Urothelium cell line (cell line): ENCODE measurements at regions not wholly inside any gene's neighbourhood (a gene's known extent, or its start where the extent isn't known, plus 50 kb on each side); places are given as distances from the start of the nearest gene placed in this dataset.

Source experiments
- DNase-seq: peaks from one replicate; pipeline ENCODE4 v3.0.0; 2011; ENCODE audit warnings: low spot score, mixed read lengths
- FAIRE-seq: peaks from 2 replicates; lab custom pipeline; 2011; peaks lifted over from hg19 to GRCh38; lab: Jason Lieb, UNC

DNA sequence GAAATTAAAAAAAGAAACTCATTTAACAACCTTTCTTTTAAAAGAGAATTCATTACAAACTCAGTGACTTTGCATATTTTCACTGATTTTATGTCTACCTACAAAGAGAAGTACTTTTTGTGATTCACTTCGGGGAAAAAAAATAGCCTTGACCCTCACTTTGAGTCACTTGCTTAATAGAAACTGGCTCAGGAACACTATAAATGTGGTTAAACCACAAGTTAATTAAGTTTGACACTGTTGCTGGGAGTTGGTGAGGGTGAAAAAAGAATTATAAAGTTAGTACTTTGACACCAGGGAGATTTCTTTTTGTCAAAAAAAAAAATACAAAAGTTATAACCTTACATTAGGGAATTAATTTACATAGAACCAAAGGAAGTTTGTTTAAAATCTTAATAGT lies 810.9 kb downstream of the NR2F2 start:
- DNase-seq (no peak), FAIRE-seq (no peak)

DNA sequence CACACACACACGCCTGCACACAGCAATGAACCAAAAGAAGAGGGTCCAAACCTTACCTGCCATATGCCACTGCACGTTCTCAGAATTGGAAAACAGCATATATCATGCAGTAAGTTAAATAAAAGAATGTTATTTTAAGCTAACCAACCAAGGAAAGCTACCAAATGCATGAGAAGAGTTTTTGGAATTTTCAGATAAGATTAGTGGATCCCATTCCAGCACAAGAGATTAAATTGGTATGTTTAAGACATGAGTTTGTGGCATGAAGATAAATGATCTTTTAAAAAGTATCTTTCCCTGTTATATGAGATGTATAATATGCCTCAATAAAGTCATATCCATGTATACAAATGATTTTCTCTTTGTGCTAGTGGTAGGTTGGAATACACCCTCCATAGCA lies 811.4 kb downstream of the NR2F2 start:
- FAIRE-seq (no peak), DNase-seq (no peak)

DNA sequence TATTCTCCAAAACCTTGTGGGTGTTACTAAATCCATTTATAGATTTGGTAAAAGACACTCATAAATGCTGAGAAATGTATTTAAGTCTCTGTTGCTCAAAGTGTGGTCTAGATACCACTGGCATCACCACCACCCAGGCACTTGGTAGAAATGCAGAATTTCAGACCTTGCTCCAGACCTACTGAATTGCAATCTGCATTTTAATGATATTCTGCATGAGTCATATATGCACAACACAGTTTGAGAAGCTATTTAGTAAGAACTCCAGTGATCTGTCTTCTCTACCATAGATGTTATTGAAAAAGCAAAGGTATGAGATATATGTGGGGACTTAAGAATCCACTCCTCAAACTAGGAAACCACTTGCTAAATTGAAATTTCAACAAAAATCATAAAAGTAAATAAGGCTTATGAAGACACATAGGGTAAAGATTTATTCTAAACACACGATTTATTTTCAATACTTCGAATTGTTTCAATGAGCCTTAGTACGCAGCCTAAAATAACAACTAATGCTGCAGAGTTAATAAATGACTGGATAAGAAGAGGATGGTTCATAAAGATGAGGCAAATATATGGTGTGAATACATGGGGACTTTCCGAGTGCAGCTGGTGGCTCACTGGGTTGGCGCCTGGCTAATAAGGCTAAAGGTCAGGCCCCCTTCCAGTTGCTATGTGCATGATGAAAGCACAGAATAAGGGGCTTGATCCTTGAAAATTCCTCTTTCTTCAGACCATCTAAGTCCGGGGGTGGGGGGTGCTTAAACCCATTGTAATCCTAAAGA lies 813.3 kb downstream of the NR2F2 start:
- DNase-seq (no peak), FAIRE-seq (no peak)

DNA sequence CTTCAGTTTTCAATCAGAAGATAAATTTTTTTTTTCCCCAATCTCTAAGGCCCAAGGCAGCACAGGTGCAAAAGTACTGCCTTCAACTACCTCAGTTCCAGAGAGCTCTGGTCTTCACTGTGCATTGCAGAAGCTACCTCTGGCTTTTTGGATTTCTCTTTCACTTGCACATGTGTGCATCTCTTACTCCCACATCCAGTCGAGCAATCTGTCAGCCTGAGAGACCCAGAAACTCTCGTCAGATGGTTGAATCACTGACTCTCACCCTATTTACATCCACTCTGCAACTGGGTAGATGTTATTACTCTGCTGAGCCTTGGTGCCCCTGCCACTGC lies 813.8 kb downstream of the NR2F2 start:
- FAIRE-seq = no peak
- no peak for DNase-seq

DNA sequence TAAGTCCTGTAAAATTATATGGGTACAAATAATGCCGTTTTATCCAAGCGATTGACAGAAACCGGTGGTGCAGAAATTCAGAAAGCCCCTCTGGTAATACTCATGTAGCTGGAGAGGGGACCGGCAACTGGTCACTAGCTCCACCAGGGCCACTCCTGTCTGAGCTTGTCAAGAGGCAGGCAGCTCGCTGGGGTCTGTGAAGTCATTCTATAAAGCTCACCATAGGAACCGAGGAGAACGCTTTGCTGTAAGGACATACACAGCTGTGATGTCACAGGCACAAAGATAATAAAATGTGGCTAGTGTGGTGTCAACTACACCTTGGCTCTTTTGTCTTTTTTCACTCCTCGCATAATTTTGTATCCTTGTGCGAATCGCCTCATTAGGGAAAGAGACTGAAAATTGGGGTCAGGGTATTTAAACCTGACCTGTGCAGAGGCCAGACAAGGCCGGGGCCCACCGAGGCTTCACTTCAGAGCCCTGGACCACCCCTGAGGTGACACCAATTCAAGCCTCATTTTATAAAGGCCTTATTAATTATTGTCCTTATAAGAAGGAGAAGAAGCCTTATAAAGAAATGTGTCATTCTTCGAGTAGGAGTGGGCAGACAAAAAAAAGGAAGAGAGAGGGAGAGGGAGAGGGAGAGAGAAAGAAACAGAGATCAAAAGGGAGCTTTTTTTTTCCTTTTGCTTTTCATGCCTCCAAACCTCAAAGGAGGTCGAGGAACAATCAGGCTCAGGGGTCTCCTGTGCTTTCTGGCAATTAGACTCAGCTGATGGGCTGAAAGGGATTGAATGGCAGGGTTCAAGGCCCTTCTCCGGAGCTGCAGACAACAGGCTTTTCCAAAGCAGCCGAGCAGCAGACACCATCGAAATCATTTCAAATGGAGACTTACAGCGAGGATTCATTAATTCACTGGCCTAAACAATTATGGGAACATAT lies 813.3 kb upstream of the ARRDC4 start:
- no peak for FAIRE-seq

DNA sequence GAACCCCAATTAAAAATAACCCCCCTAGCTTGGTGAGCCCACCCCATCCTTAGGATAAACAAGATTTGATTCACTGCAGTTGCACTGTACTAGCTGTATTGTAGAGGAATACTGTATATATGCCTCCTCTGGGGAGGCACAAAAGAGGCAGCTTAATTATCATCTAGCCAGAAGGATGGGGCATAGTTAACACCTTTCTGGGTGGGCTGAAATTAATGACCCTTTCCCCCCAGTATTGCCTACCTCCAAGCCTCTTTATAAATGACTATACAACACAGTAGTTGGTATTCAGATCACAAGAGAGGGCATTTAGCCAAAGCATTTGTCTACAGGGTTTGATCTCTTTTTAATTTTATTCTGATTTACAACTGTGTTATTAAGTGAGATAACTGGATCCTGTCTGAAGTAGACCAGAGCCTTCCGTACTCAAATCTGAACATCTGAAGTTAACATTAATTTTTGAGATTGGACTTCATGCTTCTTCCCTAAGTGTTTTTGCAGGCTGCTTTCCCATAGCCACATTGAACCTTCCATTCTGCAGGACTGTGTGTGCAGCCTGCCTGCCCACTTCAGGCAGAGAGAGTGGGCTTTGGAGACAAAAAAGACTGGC lies 807.0 kb upstream of the ARRDC4 start:
- FAIRE-seq (no peak), DNase-seq (no peak)

More for the DNA sequence above, 813.3 kb upstream of the ARRDC4 start:
- no peak for DNase-seq

DNA sequence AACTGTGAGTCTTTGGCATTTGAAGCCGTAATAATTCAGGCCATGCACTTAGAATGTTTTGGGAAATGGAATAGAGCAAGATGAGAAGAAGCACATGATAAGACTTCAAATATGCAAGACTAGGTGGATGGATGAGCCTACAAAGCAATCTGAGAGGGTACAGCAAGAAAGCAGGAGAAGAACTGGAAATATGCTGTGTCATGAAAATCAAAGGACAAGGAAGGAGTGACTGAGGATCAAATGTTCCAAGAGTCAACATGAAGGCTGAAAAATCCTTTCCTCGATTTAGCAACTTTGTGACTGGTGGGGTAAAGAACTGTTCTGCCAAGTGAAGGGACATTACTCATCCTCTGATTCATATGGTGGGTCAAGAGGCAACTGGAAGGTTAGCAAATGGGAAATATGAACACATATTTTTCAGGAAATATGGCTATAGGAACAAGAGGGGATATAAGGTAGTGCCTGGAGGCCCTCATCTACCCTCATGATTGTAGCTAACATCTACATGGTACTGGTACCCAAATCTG lies 803.7 kb upstream of the ARRDC4 start:
- DNase-seq = no peak

DNA sequence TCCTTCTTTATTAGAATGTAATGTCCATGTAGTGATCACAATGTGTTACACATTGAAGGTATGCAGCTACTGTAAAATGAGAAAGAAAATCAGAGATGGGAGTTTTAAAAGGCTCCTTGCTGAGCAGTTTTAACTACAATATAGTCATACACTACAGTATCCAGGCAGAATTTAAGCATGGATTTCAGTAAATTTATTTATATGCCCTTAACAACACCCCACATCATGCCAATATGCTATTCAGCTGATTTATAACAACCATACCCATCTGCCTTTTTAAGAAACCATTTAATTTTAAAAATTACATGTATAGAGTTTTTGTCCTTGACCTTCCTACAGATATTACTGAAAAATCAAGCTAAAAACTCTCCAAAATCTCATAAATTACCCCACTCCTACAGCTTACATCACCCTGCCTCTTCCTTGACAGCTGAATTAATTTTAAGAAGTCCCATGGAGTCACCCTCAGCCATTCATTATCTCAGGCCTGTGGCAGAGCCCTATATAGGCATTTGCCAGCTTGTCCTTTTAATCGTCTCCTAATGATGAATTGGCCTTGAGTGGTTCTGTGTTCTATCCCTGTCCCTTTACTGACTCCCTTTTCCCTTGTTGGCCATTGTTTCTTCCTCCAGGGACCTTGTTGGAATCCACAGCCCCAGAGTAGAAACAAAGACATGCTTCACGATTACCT lies 797.6 kb upstream of the ARRDC4 start:
- DNase-seq (no peak), FAIRE-seq (no peak)

More for the DNA sequence above, 803.7 kb upstream of the ARRDC4 start:
- FAIRE-seq = no peak

DNA sequence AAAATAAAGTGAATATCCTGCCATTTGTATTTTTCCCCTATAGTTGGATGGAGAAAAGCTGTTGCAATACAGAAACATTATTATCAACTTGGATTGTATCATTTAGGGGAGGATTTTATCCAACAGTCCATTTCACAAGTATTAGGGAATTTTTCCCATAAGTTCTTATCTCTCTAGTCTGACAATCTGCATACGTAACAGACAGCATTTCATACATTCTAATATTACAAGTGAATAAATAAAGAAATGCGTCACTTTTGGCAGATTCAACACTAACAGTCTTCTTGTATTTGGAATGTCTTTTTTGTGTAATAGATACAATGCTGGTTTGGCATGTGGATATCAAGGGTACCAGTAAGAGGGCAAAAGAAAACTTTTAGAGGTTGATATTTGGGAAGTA lies 795.3 kb upstream of the ARRDC4 start:
- DNase-seq (no peak), FAIRE-seq (no peak)

DNA sequence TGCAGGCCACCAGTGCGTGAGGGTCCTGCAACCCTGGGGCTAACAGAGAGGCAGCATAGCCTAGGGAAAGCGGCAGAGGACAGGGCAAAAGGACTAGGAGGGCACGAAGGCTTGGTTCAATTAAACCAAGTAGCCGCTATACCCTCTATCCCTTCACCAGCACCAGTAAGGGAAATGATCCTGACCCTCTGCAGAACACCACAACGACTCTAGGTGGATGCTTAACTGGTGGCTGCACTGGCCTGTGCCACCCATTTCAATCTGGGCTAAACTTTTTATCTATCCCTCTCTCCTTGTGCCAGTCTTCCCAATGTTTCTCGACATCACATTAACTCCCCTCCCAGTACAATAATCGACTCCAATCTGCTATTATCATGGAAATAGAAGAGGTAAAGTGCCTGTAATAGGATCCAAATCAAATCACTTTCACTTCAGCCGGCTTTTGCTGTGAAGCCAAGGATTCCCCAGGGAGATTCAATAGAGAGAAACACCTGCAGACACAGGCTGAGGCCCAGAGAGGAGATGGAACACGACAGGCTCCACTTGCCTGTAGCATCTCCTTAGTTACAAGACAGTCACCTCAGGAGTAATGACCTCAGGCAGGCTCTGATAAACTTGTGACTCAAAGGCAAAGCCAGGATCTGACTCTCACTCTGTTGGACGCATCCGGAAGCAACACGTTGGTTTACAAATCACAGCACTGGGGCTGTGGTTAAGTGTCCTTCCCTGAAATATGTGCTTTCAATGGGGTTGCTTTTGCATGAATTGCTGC lies 791.6 kb upstream of the ARRDC4 start:
- peak; percentile 9 for DNase-seq
- no peak for FAIRE-seq

DNA sequence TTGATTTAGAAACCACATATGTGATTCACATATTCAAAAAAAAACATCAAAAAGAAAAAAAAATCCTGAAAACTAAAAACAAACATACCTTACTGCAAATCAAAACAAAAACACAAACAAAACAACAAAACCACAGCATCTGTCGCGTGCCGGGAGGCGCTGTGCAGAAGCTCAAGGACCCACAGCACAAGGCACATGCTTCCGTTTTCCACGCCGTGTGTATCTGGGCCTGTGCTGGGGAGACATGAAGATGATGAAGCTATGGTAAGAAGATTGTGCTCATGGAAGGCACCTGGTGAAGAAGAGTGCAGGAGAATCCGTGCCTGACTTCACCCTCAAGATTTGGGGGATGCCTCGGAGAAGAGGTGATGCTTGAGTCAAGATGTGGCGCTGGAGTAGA lies 788.9 kb upstream of the ARRDC4 start:
- DNase-seq = no peak
- FAIRE-seq = no peak

DNA sequence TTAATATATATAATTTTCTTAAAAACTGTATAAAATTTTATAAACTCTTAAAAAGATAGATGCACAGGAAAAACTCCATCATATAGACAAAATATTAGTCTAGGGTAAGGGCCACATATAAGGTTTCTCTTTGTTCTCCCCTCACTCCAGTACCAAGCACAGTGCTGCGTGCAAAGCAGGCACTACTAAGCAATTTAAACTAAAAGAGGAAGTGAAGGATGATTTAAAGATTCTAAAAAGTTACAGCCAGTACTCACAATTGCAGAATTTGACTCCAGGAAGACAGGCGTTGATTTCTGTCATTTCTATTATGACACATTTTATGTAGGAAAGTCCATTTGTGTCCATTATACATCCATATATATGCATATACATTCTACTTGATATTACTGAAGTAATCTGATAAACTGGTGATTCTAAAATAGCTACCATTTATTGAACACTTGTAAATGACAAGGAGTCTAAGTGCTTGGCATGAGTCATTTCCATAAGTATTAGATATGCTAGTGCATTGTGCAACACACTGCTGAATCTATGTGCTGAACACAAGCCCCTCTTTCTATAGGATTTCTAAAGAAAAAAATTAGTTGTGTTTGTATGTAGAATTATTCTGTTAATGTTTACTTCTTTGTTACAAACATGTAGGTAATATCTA lies 785.5 kb upstream of the ARRDC4 start:
- FAIRE-seq (no peak), DNase-seq (no peak)

DNA sequence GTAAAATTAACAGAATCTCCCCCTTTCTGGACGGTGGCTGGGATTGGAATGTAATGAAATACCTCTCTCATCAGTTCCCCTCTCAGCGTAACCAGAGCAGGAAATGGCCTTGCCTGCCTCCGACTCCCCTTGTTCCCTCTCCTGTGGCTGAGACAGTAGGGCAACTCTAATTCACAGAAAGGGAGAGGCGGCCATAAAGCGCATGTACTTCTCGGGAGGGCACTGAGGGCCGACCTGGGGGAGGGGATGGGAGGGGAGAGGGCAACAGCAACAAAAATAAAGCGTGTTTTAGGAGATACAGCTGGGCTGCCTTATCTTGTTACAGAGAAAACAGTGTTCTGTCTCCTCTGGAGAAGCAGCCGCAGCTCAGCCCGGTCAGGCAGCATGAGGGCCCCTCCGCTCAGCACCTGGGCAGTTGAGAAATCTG lies 783.3 kb upstream of the ARRDC4 start:
- FAIRE-seq (no peak), DNase-seq (no peak)

DNA sequence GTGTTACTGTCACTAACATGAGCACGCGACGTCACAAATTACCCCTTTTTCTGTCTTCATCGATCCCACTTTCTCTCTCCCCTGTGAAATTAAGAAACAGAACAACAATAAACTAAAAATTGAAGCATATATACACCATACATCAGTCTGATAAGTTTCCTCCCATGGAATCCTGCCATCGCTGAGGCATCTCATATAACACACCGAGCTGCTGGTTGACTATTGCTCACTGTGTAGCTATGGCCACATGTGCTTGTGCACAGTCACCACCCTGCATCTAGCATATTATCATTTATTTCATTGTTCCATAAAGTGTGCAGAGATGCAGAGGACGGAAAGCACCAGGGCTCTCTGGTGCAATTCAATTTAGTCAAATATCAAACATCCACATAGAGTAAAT lies 777.9 kb upstream of the ARRDC4 start:
- no peak for FAIRE-seq
- no peak for DNase-seq

DNA sequence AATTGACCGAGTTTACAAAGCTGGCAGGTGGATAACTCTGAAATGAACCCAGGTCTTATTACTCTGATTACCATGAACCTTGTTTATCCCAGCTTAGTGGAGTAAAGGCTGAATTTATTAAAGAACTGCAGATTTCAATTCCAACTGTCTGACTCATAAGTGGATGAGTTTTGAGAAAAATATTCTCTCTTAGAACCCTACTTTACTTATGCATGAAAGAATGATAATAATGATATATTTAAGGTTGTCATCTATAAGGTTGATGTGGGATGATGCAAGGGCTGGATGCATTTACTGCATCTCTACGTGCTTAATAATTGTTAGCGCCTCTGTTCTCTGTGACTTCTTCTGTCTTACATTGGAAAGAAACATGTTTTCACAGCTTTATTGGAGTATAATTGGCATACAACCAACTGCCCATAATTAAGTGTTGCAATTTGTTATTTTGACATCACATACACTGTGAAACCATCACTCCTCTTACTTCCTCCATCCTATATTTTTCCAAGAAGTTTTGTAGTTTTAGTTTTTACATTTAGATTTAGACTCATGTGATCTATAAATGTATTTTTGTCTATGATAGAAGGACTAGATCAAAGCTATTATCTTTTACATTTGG lies 771.2 kb upstream of the ARRDC4 start:
- FAIRE-seq = no peak

DNA sequence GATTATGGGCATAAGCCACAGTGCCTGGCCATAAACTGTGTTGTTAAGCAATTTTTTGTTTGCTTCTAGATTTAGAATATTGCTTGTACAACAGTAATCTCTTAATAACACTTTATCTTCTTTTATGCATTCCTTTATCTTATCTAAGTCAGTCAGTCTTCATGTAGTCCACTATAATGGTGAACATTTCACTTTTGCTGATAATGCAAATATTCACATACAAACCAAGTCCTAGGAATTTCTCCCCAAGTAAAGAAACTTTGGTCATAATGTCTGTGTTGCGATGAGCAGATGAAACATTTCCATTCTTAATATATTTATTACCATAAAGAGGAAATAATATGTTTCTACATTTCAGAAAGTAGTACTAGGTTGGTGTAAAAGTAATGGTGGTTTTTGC lies 765.8 kb upstream of the ARRDC4 start:
- no peak for FAIRE-seq
- DNase-seq = no peak

More for the DNA sequence above, 771.2 kb upstream of the ARRDC4 start:
- no peak for DNase-seq

DNA sequence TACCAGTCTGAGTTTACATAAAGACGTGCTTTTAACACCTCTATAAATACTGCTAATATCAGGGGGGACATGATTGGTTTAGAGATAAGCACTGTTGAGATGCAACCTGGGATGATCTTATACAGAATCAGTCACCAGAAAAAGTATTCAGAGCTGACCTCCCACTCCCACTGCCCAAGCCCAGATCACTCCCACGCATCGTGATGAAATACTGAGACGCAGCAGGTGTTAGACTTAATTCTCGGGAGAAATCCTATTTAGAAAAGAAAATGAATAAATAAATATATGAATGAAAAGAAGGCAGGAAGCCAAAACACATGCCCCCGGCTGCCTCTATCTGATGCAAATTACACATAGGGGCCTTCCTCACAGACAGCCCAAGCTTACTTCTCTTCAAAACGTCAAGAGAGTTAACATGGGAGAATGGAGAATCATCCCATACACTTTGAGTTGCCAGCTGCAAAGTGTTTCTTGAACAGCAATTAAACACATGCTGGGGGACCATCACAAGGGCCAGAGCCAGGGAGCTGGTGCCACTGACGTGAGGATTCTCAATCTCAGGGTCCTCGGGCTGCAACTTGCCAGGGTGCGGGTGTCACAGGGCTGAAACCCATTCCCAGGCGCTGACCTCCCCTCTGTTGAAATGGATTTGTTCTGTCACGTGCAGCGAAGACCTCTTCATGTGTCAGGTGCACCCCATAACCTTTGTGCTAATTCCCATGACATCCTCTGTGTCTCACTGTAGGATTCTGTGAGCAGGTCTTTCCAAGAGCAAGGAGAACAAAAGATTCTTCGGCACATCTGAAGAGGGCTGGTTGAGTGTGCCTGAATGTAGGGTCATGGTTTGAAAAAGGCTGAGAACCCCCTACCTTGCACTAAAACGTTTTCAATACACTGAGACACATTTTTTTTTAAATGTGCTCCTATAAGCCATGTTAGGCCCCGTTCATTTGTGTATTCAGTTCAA lies 764.2 kb upstream of the ARRDC4 start:
- no peak for FAIRE-seq

More for the DNA sequence above, 764.2 kb upstream of the ARRDC4 start:
- no peak for DNase-seq
